ENCODE measurements at regions not wholly inside any gene's neighbourhood (a gene's known extent, or its start where the extent isn't known, plus 50 kb on each side); places are given as distances from the start of the nearest gene placed in this dataset.
A peak's percentile ranks its signal among the peaks of the same experiment; 100 is the strongest.

- TF ChIP-seq ZNF518A (tag by site-specific recombination; conservative IDR thresholded peaks at IDR 0.05; ENCODE audit: low read depth) (no peak), ZNF394 (tag by site-specific recombination; IDR thresholded peaks at IDR 0.05; ENCODE audit: borderline replicate concordance) (no peak), BCL11A (tag by site-specific recombination; IDR thresholded peaks at IDR 0.05; ENCODE audit: low read depth) (no peak), ZNF223 (tag by site-specific recombination; IDR thresholded peaks at IDR 0.05) (no peak), ZNF670 (tag by site-specific recombination; IDR thresholded peaks at IDR 0.05; ENCODE audit: low read depth) (no peak)
Observed at GRCh38 chr1:222161676-222162075, 386.2 kb downstream of the HHIPL2 start (continued).

- CTCF ChIA-PET: no interaction called here
- no peaks in the 10 kb centered on the region for H3K4me1 ChIP-seq (ENCODE audit: control insufficient read depth, insufficient read depth, low read length)
Observed at GRCh38 chr1:222157612-222158011, 390.3 kb downstream of the HHIPL2 start.

GRCh38 chr1:222140206-222140605 is 398.3 kb upstream of the DUSP10 start:
- no peaks in the 10 kb centered on the region for H3K36me3 ChIP-seq (ENCODE audit: control insufficient read depth in 2 of 2, insufficient read depth in 1 of 2, low read length in 2 of 2)
- no peak overlapping the region for H3K27ac ChIP-seq (ENCODE audit: extremely low read depth, low read depth, low read length)
- no peaks in the 10 kb centered on the region for H3K4me1 ChIP-seq (ENCODE audit: control insufficient read depth, insufficient read depth, low read length)
- ChIA-PET POLR2A (no interaction called here), CTCF (no interaction called here)
- no peak overlapping the region for H3K4me3 ChIP-seq (ENCODE audit: low read depth, low read length)
- no peaks in the 10 kb centered on the region for H3K9me3 ChIP-seq (ENCODE audit: control insufficient read depth, insufficient read depth, low read depth, low read length)
- TF ChIP-seq ZNF18 (tag by site-specific recombination; IDR thresholded peaks at IDR 0.05): no peak
- no peak for TF ChIP-seq ZNF560 (tag by site-specific recombination; IDR thresholded peaks at IDR 0.05; ENCODE audit: borderline replicate concordance)
- TF ChIP-seq ZFP37 (tag by site-specific recombination; IDR thresholded peaks at IDR 0.05): no peak
- TF ChIP-seq PRDM6 (tag by site-specific recombination; IDR thresholded peaks at IDR 0.05): no peak
- no peak for TF ChIP-seq ZNF19 (tag by site-specific recombination; IDR thresholded peaks at IDR 0.05; ENCODE audit: low read depth)
- TF ChIP-seq FEZF1 (tag by site-specific recombination; IDR thresholded peaks at IDR 0.05): no peak
- no peak for TF ChIP-seq ZNF23 (tag by site-specific recombination; IDR thresholded peaks at IDR 0.05; ENCODE audit: borderline replicate concordance)
- TF ChIP-seq ZNF449 (tag by site-specific recombination; IDR thresholded peaks at IDR 0.05): no peak
- no peak for TF ChIP-seq ZNF350 (tag by site-specific recombination; IDR thresholded peaks at IDR 0.05)
- TF ChIP-seq ZNF433 (tag by site-specific recombination; IDR thresholded peaks at IDR 0.05; ENCODE audit: low read depth): no peak
- TF ChIP-seq ZNF404 (tag by site-specific recombination; IDR thresholded peaks at IDR 0.05): no peak
- TF ChIP-seq OSR2 (tag by site-specific recombination; IDR thresholded peaks at IDR 0.05): no peak
- TF ChIP-seq ZNF132 (tag by site-specific recombination; IDR thresholded peaks at IDR 0.05; ENCODE audit: borderline replicate concordance): no peak
- no peak for TF ChIP-seq ZBTB6 (tag by site-specific recombination; IDR thresholded peaks at IDR 0.05)
- no peak for TF ChIP-seq ZXDB (tag by site-specific recombination; IDR thresholded peaks at IDR 0.05)
- TF ChIP-seq ZNF600 (tag by site-specific recombination; IDR thresholded peaks at IDR 0.05): no peak
- TF ChIP-seq ZNF248 (tag by site-specific recombination; IDR thresholded peaks at IDR 0.05): no peak

More at GRCh38 chr1:222157612-222158011, 390.3 kb downstream of the HHIPL2 start:
- H3K4me3 ChIP-seq (ENCODE audit: low read depth, low read length): no peak overlapping the region
- no peaks in the 10 kb centered on the region for H3K9me3 ChIP-seq (ENCODE audit: control insufficient read depth, insufficient read depth, low read depth, low read length)
- no peak overlapping the region for H3K27ac ChIP-seq (ENCODE audit: extremely low read depth, low read depth, low read length)
- POLR2A ChIA-PET: no interaction called here
- H3K36me3 ChIP-seq (ENCODE audit: control insufficient read depth in 2 of 2, insufficient read depth in 1 of 2, low read length in 2 of 2): no peaks in the 10 kb centered on the region
- TF ChIP-seq ZNF391 (tag by site-specific recombination; IDR thresholded peaks at IDR 0.05; ENCODE audit: borderline replicate concordance, low read depth) (no peak), ZNF169 (tag by site-specific recombination; IDR thresholded peaks at IDR 0.05) (peak; percentile 96), SP7 (tag by site-specific recombination; IDR thresholded peaks at IDR 0.05) (no peak), ZNF48 (tag by site-specific recombination; IDR thresholded peaks at IDR 0.05) (no peak), ZNF571 (tag by site-specific recombination; IDR thresholded peaks at IDR 0.05) (no peak)

All from HEK293 (cell line).